GM21526 (cell line): ENCODE measurements at regions not wholly inside any gene's neighbourhood (a gene's known extent, or its start where the extent isn't known, plus 50 kb on each side); places are given as distances from the start of the nearest gene placed in this dataset.
"Not testable (repeated sequence)": the region's sequence is repeated elsewhere in the genome, so short reads cannot be mapped to it uniquely, and the experiment has no call there.

ENCODE experiments used
- ATAC-seq: cut with Tn5 transposase; IDR thresholded peaks from one replicate; pipeline ENCODE4 v1.9.1; 2021; ENCODE audit warnings: moderate library complexity; ENCODE audit not compliant: unreplicated experiment, low FRiP score

- ATAC-seq: no peak
Observed at GRCh38 chr9:102740578-102740977, 254.6 kb upstream of the CYLC2 start.

- no peak for ATAC-seq
Observed at GRCh38 chr9:102728946-102729345, 266.2 kb upstream of the CYLC2 start.

GRCh38 chr9:102714184-102714583, 280.9 kb upstream of the CYLC2 start:
- ATAC-seq: no peak

GRCh38 chr9:102712910-102713309, 282.2 kb upstream of the CYLC2 start:
- ATAC-seq: not testable (repeated sequence)

GRCh38 chr9:102700936-102701335, 294.2 kb upstream of the CYLC2 start:
- no peak for ATAC-seq

GRCh38 chr9:102669220-102669619, 325.9 kb upstream of the CYLC2 start:
- no peak for ATAC-seq

GRCh38 chr9:102652471-102652870, 342.7 kb upstream of the CYLC2 start:
- ATAC-seq: no peak

- no peak for ATAC-seq
Observed at GRCh38 chr9:102650896-102651295, 344.2 kb upstream of the CYLC2 start.

- ATAC-seq: no peak
Observed at GRCh38 chr9:102642651-102643050, 352.5 kb upstream of the CYLC2 start.

- no peak for ATAC-seq
Observed at GRCh38 chr9:102631559-102631958, 363.6 kb upstream of the CYLC2 start.

GRCh38 chr9:102609461-102609860, 385.7 kb upstream of the CYLC2 start:
- no peak for ATAC-seq

GRCh38 chr9:102603198-102604195, 391.6 kb upstream of the CYLC2 start:
- ATAC-seq: not testable (repeated sequence)

GRCh38 chr9:102594241-102594640, 400.9 kb upstream of the CYLC2 start:
- no peak for ATAC-seq

GRCh38 chr9:102587281-102587680, 407.9 kb upstream of the CYLC2 start:
- no peak for ATAC-seq

GRCh38 chr9:102569436-102569835, 425.7 kb upstream of the CYLC2 start:
- ATAC-seq: no peak

- no peak for ATAC-seq
Observed at GRCh38 chr9:102551346-102551745, 443.8 kb upstream of the CYLC2 start.

- no peak for ATAC-seq
Observed at GRCh38 chr9:102550886-102551285, 444.2 kb upstream of the CYLC2 start.

GRCh38 chr9:102550266-102550665, 444.9 kb upstream of the CYLC2 start:
- ATAC-seq: no peak

- no peak for ATAC-seq
Observed at GRCh38 chr9:102534031-102534430, 461.1 kb upstream of the CYLC2 start.

GRCh38 chr9:102521097-102521755, 473.9 kb upstream of the CYLC2 start:
- ATAC-seq: no peak

- ATAC-seq: no peak
Observed at GRCh38 chr9:102519423-102519822, 475.7 kb upstream of the CYLC2 start.

- no peak for ATAC-seq
Observed at GRCh38 chr9:102518324-102518723, 476.8 kb upstream of the CYLC2 start.
